Muscle of leg (tissue), 3 donors: ENCODE measurements at regions not wholly inside any gene's neighbourhood (a gene's known extent, or its start where the extent isn't known, plus 50 kb on each side); places are given as distances from the start of the nearest gene placed in this dataset.
A peak's percentile ranks its signal among the peaks of the same experiment; 100 is the strongest.

Experiments used
- DNase-seq: peaks from one replicate; pipeline ENCODE4 v3.0.0; 2013
- H3K27ac ChIP-seq: one replicate; pipeline ENCODE4 v1.5.1; 2013; ENCODE audit warnings: mild to moderate bottlenecking, low read length, control low read depth
- H3K27me3 ChIP-seq: one replicate; pipeline ENCODE4 v1.6.1; 2013; ENCODE audit warnings: low read length; ENCODE audit not compliant: control insufficient read depth, insufficient read depth
- H3K36me3 ChIP-seq: one replicate; pipeline ENCODE4 v1.6.1; 2013; ENCODE audit warnings: low read length; ENCODE audit not compliant: control insufficient read depth, insufficient read depth
- H3K4me1 ChIP-seq: one replicate; pipeline ENCODE4 v1.6.1; 2013; ENCODE audit warnings: low read length; ENCODE audit not compliant: control insufficient read depth, insufficient read depth
- H3K4me3 ChIP-seq: one replicate; pipeline ENCODE4 v1.5.1; 2013; ENCODE audit warnings: low read length, control low read depth
- H3K9me3 ChIP-seq: replicated peaks from 2 replicates; pipeline ENCODE4 v1.6.1; 2013; ENCODE audit warnings: low read depth, low read length; ENCODE audit not compliant: control insufficient read depth
- WGBS: methylation state at CpG from one replicate; pipeline ENCODE4 v1.1.5; 2013; ENCODE audit warnings: missing lambda C conversion rate; ENCODE audit not compliant: insufficient coverage; 5-methylcytosine and 5-hydroxymethylcytosine counted together

GRCh38 chr2:6325616-6326015 is 540.1 kb downstream of the CMPK2 start:
- no peaks in the 10 kb centered on the region for H3K4me1 ChIP-seq
- 73% methylated on average over 8 of the region's 9 CpGs for WGBS
- no peaks in the 10 kb centered on the region for H3K36me3 ChIP-seq
- no peaks in the 10 kb centered on the region for H3K27me3 ChIP-seq
- no peaks in the 10 kb centered on the region for H3K9me3 ChIP-seq
- H3K4me3 ChIP-seq = no peak overlapping the region
- no peak for DNase-seq
- H3K27ac ChIP-seq = no peak overlapping the region

- H3K4me1 ChIP-seq = no peaks in the 10 kb centered on the region
- WGBS = 82% methylated on average over 2 of the region's 3 CpGs
- H3K27ac ChIP-seq = no peak overlapping the region
- DNase-seq = no peak
- H3K4me3 ChIP-seq = no peak overlapping the region
- H3K9me3 ChIP-seq = no peaks in the 10 kb centered on the region
- H3K27me3 ChIP-seq = no peaks in the 10 kb centered on the region
- no peaks in the 10 kb centered on the region for H3K36me3 ChIP-seq
Measured at GRCh38 chr2:6326958-6327357, 538.7 kb downstream of the CMPK2 start.

- H3K27me3 ChIP-seq = no peaks in the 10 kb centered on the region
- no peak overlapping the region for H3K27ac ChIP-seq
- no peak for DNase-seq
- H3K9me3 ChIP-seq = no peaks in the 10 kb centered on the region
- WGBS = 41% methylated on average over 3 of the region's 5 CpGs
- H3K4me3 ChIP-seq = no peak overlapping the region
- no peaks in the 10 kb centered on the region for H3K4me1 ChIP-seq
- H3K36me3 ChIP-seq = no peaks in the 10 kb centered on the region
Measured at GRCh38 chr2:6336752-6337471, 528.8 kb downstream of the CMPK2 start.

- WGBS = 11% methylated on average over 1 of the region's 8 CpGs
- no peaks in the 10 kb centered on the region for H3K36me3 ChIP-seq
- no peaks in the 10 kb centered on the region for H3K9me3 ChIP-seq
- H3K4me1 ChIP-seq = no peaks in the 10 kb centered on the region
- H3K27ac ChIP-seq = no peak overlapping the region
- peak; percentile 39 for DNase-seq
- no peak overlapping the region for H3K4me3 ChIP-seq
- H3K27me3 ChIP-seq = no peaks in the 10 kb centered on the region
Measured at GRCh38 chr2:6337472-6337820, 528.3 kb downstream of the CMPK2 start.

- H3K27ac ChIP-seq = no peak overlapping the region
- no peak overlapping the region for H3K4me3 ChIP-seq
- no peaks in the 10 kb centered on the region for H3K36me3 ChIP-seq
- H3K27me3 ChIP-seq = no peaks in the 10 kb centered on the region
- no peak for DNase-seq
- no peaks in the 10 kb centered on the region for H3K9me3 ChIP-seq
- H3K4me1 ChIP-seq = no peaks in the 10 kb centered on the region
- WGBS = no CpG with 5 or more reads among the region's 3 CpGs
Measured at GRCh38 chr2:6341588-6342129, 524.0 kb downstream of the CMPK2 start.

- Histone ChIP-seq H3K27ac (no peak overlapping the region), H3K36me3 (no peaks in the 10 kb centered on the region), H3K4me3 (no peak overlapping the region), H3K9me3 (no peaks in the 10 kb centered on the region), H3K27me3 (no peaks in the 10 kb centered on the region), H3K4me1 (no peaks in the 10 kb centered on the region)
- 88% methylated on average over 1 of the region's 4 CpGs for WGBS
- DNase-seq = no peak
Measured at GRCh38 chr2:6342273-6342920, 523.3 kb downstream of the CMPK2 start.

GRCh38 chr2:6343076-6343475 is 522.6 kb downstream of the CMPK2 start:
- no peak overlapping the region for H3K4me3 ChIP-seq
- no peaks in the 10 kb centered on the region for H3K36me3 ChIP-seq
- DNase-seq = no peak
- no peaks in the 10 kb centered on the region for H3K9me3 ChIP-seq
- H3K27me3 ChIP-seq = no peaks in the 10 kb centered on the region
- no peaks in the 10 kb centered on the region for H3K4me1 ChIP-seq
- H3K27ac ChIP-seq = no peak overlapping the region
- 83% methylated on average over 2 of the region's 5 CpGs for WGBS

- WGBS = 88% methylated on average over 3 of the region's 5 CpGs
- Histone ChIP-seq H3K9me3 (no peaks in the 10 kb centered on the region), H3K27ac (no peak overlapping the region), H3K36me3 (no peaks in the 10 kb centered on the region), H3K4me1 (peaks cover 3% of the 10 kb centered on the region), H3K4me3 (no peak overlapping the region), H3K27me3 (no peaks in the 10 kb centered on the region)
- DNase-seq = no peak
Measured at GRCh38 chr2:6352247-6352646, 513.5 kb downstream of the CMPK2 start.

GRCh38 chr2:6352906-6353515 is 512.7 kb downstream of the CMPK2 start:
- Histone ChIP-seq H3K4me3 (no peak overlapping the region), H3K9me3 (no peaks in the 10 kb centered on the region), H3K27ac (no peak overlapping the region), H3K36me3 (no peaks in the 10 kb centered on the region), H3K4me1 (peaks cover 3% of the 10 kb centered on the region), H3K27me3 (no peaks in the 10 kb centered on the region)
- peak; percentile 54 for DNase-seq
- WGBS = 28% methylated on average over 3 of the region's 8 CpGs

GRCh38 chr2:6353669-6354068 is 512.0 kb downstream of the CMPK2 start:
- H3K4me1 ChIP-seq = peaks cover 3% of the 10 kb centered on the region
- 100% methylated on average over 3 of the region's 4 CpGs for WGBS
- no peaks in the 10 kb centered on the region for H3K27me3 ChIP-seq
- no peak for DNase-seq
- no peak overlapping the region for H3K27ac ChIP-seq
- no peaks in the 10 kb centered on the region for H3K36me3 ChIP-seq
- H3K4me3 ChIP-seq = no peak overlapping the region
- H3K9me3 ChIP-seq = no peaks in the 10 kb centered on the region
